ENCODE measurements at regions not wholly inside any gene's neighbourhood (a gene's known extent, or its start where the extent isn't known, plus 50 kb on each side); places are given as distances from the start of the nearest gene placed in this dataset.

DNA sequence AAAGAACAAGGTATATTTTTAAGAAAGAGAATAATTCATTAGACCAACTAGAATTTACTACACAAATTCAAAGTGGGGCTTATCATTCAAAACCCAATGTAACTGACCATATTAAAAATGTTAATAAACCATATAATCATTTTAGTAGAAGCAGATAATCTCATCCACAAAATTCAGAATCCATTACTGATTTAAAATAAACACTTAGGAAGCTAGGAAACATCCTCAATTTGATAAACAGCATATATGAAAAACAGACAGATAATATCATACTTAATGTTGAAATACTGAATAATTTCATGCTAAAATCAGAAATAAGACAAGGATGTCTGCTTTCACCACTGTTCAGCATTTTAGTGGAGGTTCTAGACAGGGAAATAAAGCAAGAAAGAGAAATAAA is 902.8 kb upstream of the PHF14 start:
- Mint-ChIP-seq H3K4me3 (no peak overlapping the region), H3K9me3 (no peaks in the 10 kb centered on the region)

GRCh38 chr7:10075866-10076265 is 897.8 kb upstream of the PHF14 start:
- H3K27ac ChIP-seq (ENCODE audit: low read depth, low read length): no peak overlapping the region
- no peak overlapping the region for H3K9ac ChIP-seq (ENCODE audit: extremely low read depth, low read length, poor library complexity, severe bottlenecking)
- H3K36me3 ChIP-seq (ENCODE audit: control insufficient read depth, insufficient read depth, low read length): no peaks in the 10 kb centered on the region
- WGBS, 2 experiments (ENCODE audit: insufficient coverage in 1 of 2, insufficient read length in 1 of 2): 95% methylated on average over 3 of the region's 3 CpGs; no CpG with 5 or more reads in 1 of the 2 experiments
- no peak for DNase-seq
- Mint-ChIP-seq H3K36me3 (ENCODE audit: low read depth) (no peaks in the 10 kb centered on the region), H3K4me1 (peaks cover 10% of the 10 kb centered on the region), H3K27ac (no peak overlapping the region), H3K4me3 (no peak overlapping the region), H3K9me3 (no peaks in the 10 kb centered on the region), H3K27me3 (ENCODE audit: insufficient read depth) (no peaks in the 10 kb centered on the region)
- H3K4me1 ChIP-seq (ENCODE audit: control insufficient read depth, insufficient read depth, low read length): no peaks in the 10 kb centered on the region
- H3K4me3 ChIP-seq (ENCODE audit: low read length): no peak overlapping the region
- peaks cover 4% of the 10 kb centered on the region for H3K9me3 ChIP-seq (ENCODE audit: control insufficient read depth, low read length)
- TF ChIP-seq, protein P1, sequence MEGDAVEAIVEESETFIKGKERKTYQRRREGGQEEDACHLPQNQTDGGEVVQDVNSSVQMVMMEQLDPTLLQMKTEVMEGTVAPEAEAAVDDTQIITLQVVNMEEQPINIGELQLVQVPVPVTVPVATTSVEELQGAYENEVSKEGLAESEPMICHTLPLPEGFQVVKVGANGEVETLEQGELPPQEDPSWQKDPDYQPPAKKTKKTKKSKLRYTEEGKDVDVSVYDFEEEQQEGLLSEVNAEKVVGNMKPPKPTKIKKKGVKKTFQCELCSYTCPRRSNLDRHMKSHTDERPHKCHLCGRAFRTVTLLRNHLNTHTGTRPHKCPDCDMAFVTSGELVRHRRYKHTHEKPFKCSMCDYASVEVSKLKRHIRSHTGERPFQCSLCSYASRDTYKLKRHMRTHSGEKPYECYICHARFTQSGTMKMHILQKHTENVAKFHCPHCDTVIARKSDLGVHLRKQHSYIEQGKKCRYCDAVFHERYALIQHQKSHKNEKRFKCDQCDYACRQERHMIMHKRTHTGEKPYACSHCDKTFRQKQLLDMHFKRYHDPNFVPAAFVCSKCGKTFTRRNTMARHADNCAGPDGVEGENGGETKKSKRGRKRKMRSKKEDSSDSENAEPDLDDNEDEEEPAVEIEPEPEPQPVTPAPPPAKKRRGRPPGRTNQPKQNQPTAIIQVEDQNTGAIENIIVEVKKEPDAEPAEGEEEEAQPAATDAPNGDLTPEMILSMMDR (conservative IDR thresholded peaks at IDR 0.05): no peak
- no peaks in the 10 kb centered on the region for H3K27me3 ChIP-seq (ENCODE audit: control insufficient read depth, insufficient read depth, low read length, poor library complexity, severe bottlenecking)

More for the DNA sequence above, 902.8 kb upstream of the PHF14 start:
- no peaks in the 10 kb centered on the region for H3K27me3 ChIP-seq (ENCODE audit: control insufficient read depth, insufficient read depth, low read length, poor library complexity, severe bottlenecking)
- no peaks in the 10 kb centered on the region for H3K27me3 Mint-ChIP-seq (ENCODE audit: insufficient read depth)
- no peaks in the 10 kb centered on the region for H3K36me3 Mint-ChIP-seq (ENCODE audit: low read depth)
- H3K4me1 ChIP-seq (ENCODE audit: control insufficient read depth, insufficient read depth, low read length): no peaks in the 10 kb centered on the region
- no peaks in the 10 kb centered on the region for H3K36me3 ChIP-seq (ENCODE audit: control insufficient read depth, insufficient read depth, low read length)
- no peaks in the 10 kb centered on the region for H3K4me1 Mint-ChIP-seq
- no peaks in the 10 kb centered on the region for H3K9me3 ChIP-seq (ENCODE audit: control insufficient read depth, low read length)
- TF ChIP-seq, protein P1 (conservative IDR thresholded peaks at IDR 0.05): no peak
- no peak overlapping the region for H3K4me3 ChIP-seq (ENCODE audit: low read length)
- no peak for DNase-seq
- no peak overlapping the region for H3K27ac ChIP-seq (ENCODE audit: low read depth, low read length)
- H3K9ac ChIP-seq (ENCODE audit: extremely low read depth, low read length, poor library complexity, severe bottlenecking): no peak overlapping the region
- H3K27ac Mint-ChIP-seq: no peak overlapping the region

DNA sequence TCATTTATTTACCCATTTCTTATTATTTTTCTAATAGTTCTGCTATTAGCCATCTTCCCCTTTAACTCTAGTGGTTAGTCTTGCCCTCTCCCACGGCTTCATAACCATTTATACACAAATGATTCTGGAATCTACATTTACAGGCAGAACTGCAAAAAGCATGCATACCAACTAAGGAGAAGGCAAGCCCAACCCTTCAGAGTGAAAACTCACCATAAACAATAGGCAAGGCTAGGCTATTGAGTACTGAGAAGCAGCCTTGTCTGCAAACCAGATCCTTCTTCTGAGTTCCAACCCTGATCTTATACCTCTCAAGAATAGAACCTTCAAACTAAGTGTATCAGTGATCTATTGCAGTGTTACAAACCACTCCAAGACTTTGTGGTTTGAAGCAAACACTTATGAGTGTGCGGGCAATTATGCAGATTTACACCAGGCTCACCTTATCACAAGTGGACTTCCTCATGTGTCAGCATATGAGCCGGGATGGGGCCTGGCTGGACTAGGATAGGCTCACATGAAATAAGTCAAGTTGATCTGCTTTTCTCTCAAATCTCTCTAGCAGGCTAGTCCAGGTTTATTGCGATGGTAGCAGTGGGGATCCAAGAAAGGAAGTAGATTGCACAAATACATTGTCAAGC is 896.9 kb upstream of the PHF14 start:
- 87 to 100% methylated on average over 1 to 4 of the region's 4 CpGs for WGBS, 2 experiments (ENCODE audit: insufficient coverage in 1 of 2, insufficient read length in 1 of 2)
- TF ChIP-seq, protein P1 (conservative IDR thresholded peaks at IDR 0.05): no peak
- no peak overlapping the region for H3K27ac Mint-ChIP-seq

More for the DNA sequence above, 896.9 kb upstream of the PHF14 start:
- no peak overlapping the region for H3K4me3 ChIP-seq (ENCODE audit: low read length)
- H3K27ac ChIP-seq (ENCODE audit: low read depth, low read length): no peak overlapping the region
- no peaks in the 10 kb centered on the region for H3K27me3 ChIP-seq (ENCODE audit: control insufficient read depth, insufficient read depth, low read length, poor library complexity, severe bottlenecking)
- peaks cover 4% of the 10 kb centered on the region for H3K9me3 ChIP-seq (ENCODE audit: control insufficient read depth, low read length)
- no peak overlapping the region for H3K4me3 Mint-ChIP-seq
- H3K36me3 ChIP-seq (ENCODE audit: control insufficient read depth, insufficient read depth, low read length): no peaks in the 10 kb centered on the region
- H3K4me1 Mint-ChIP-seq: peaks cover 13% of the 10 kb centered on the region
- DNase-seq: no peak
- H3K36me3 Mint-ChIP-seq (ENCODE audit: low read depth): no peaks in the 10 kb centered on the region
- no peak overlapping the region for H3K9ac ChIP-seq (ENCODE audit: extremely low read depth, low read length, poor library complexity, severe bottlenecking)
- H3K27me3 Mint-ChIP-seq (ENCODE audit: insufficient read depth): no peaks in the 10 kb centered on the region
- H3K9me3 Mint-ChIP-seq: no peaks in the 10 kb centered on the region
- H3K4me1 ChIP-seq (ENCODE audit: control insufficient read depth, insufficient read depth, low read length): no peaks in the 10 kb centered on the region
